ENCODE measurements at regions not wholly inside any gene's neighbourhood (a gene's known extent, or its start where the extent isn't known, plus 50 kb on each side); places are given as distances from the start of the nearest gene placed in this dataset.

- TF ChIP-seq CTCF (IDR thresholded peaks at IDR 0.05; ENCODE audit: borderline replicate concordance, extremely low read depth, low read length, poor library complexity, severe bottlenecking) = no peak
- no peak for TF ChIP-seq EZH2 (IDR thresholded peaks at IDR 0.05; ENCODE audit: borderline replicate concordance, low read depth, low read length, severe bottlenecking)
Observed at GRCh38 chr4:36779601-36780000, 464.9 kb upstream of the NWD2 start.
